ENCODE measurements at regions not wholly inside any gene's neighbourhood (a gene's known extent, or its start where the extent isn't known, plus 50 kb on each side); places are given as distances from the start of the nearest gene placed in this dataset.

DNA sequence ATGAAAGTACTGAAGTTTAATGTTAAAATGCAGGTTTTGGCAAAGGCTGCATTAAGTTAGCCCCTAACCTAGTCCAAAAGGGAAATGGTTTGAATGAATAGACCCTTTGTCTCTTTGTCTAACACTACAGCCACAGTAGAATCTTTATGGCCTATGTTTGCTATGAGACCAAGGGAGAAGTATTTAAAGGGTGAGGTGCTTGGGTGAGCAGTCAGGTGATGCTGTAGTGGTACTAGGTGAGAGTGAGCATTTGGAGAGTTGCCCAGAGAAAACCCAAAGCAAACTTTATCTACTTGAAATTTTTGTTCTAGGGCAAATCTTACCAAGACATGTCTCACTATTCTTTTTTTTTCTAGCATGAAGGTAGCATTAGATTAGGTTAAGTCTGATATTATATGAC is 1961.4 kb upstream of the WWC1 start (continued):
- TF ChIP-seq, protein P1, sequence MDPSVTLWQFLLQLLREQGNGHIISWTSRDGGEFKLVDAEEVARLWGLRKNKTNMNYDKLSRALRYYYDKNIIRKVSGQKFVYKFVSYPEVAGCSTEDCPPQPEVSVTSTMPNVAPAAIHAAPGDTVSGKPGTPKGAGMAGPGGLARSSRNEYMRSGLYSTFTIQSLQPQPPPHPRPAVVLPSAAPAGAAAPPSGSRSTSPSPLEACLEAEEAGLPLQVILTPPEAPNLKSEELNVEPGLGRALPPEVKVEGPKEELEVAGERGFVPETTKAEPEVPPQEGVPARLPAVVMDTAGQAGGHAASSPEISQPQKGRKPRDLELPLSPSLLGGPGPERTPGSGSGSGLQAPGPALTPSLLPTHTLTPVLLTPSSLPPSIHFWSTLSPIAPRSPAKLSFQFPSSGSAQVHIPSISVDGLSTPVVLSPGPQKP (IDR thresholded peaks at IDR 0.05; ENCODE audit: low read depth, low read length) = no peak
- no peak for TF ChIP-seq JUND (IDR thresholded peaks at IDR 0.05; ENCODE audit: low read depth, low read length)
- TF ChIP-seq RB1 (IDR thresholded peaks at IDR 0.05; ENCODE audit: borderline replicate concordance) = no peak
- TF ChIP-seq SMAD1 (IDR thresholded peaks at IDR 0.05; ENCODE audit: low read depth, partially characterized antibody) = no peak
- TF ChIP-seq, protein P2, sequence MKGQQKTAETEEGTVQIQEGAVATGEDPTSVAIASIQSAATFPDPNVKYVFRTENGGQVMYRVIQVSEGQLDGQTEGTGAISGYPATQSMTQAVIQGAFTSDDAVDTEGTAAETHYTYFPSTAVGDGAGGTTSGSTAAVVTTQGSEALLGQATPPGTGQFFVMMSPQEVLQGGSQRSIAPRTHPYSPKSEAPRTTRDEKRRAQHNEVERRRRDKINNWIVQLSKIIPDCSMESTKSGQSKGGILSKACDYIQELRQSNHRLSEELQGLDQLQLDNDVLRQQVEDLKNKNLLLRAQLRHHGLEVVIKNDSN (IDR thresholded peaks at IDR 0.05; ENCODE audit: borderline replicate concordance, extremely low read length, insufficient read depth, low read depth, low read length) = no peak
- TF ChIP-seq, protein P3, sequence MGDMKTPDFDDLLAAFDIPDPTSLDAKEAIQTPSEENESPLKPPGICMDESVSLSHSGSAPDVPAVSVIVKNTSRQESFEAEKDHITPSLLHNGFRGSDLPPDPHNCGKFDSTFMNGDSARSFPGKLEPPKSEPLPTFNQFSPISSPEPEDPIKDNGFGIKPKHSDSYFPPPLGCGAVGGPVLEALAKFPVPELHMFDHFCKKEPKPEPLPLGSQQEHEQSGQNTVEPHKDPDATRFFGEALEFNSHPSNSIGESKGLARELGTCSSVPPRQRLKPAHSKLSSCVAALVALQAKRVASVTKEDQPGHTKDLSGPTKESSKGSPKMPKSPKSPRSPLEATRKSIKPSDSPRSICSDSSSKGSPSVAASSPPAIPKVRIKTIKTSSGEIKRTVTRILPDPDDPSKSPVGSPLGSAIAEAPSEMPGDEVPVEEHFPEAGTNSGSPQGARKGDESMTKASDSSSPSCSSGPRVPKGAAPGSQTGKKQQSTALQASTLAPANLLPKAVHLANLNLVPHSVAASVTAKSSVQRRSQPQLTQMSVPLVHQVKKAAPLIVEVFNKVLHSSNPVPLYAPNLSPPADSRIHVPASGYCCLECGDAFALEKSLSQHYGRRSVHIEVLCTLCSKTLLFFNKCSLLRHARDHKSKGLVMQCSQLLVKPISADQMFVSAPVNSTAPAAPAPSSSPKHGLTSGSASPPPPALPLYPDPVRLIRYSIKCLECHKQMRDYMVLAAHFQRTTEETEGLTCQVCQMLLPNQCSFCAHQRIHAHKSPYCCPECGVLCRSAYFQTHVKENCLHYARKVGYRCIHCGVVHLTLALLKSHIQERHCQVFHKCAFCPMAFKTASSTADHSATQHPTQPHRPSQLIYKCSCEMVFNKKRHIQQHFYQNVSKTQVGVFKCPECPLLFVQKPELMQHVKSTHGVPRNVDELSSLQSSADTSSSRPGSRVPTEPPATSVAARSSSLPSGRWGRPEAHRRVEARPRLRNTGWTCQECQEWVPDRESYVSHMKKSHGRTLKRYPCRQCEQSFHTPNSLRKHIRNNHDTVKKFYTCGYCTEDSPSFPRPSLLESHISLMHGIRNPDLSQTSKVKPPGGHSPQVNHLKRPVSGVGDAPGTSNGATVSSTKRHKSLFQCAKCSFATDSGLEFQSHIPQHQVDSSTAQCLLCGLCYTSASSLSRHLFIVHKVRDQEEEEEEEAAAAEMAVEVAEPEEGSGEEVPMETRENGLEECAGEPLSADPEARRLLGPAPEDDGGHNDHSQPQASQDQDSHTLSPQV (IDR thresholded peaks at IDR 0.05) = no peak
- TF ChIP-seq BRCA1 (IDR thresholded peaks at IDR 0.05; ENCODE audit: low read depth, low read length) = no peak
- TF ChIP-seq RAD21 (IDR thresholded peaks at IDR 0.05; ENCODE audit: insufficient read depth, low read depth, low read length) = no peak
- no peak for TF ChIP-seq KDM1A (IDR thresholded peaks at IDR 0.05; ENCODE audit: borderline replicate concordance)
- no peak for TF ChIP-seq MYB (IDR thresholded peaks at IDR 0.05; ENCODE audit: borderline replicate concordance, low read depth, low read length)
- TF ChIP-seq TCF12 (IDR thresholded peaks at IDR 0.05; ENCODE audit: low read depth, low read length) = no peak

All from GM12878 (cell line).